Eye (tissue), 1 donor: ENCODE measurements at regions not wholly inside any gene's neighbourhood (a gene's known extent, or its start where the extent isn't known, plus 50 kb on each side); places are given as distances from the start of the nearest gene placed in this dataset.
A peak's percentile ranks its signal among the peaks of the same experiment; 100 is the strongest.

ENCODE experiments used
- DNase-seq: peaks from one replicate; pipeline ENCODE4 v3.0.0-alpha.2; 2015

GRCh38 chr18:27825689-27826088 lies 351.2 kb downstream of the CDH2 start:
- DNase-seq = no peak

GRCh38 chr18:27824841-27825681 lies 351.9 kb downstream of the CDH2 start:
- DNase-seq = peak; percentile 81

- DNase-seq = no peak
These were observed 352.7 kb downstream of the CDH2 start for GRCh38 chr18:27824275-27824674.

GRCh38 chr18:27823053-27823452 lies 353.9 kb downstream of the CDH2 start:
- DNase-seq = no peak

- DNase-seq = no peak
These were observed 368.2 kb downstream of the CDH2 start for GRCh38 chr18:27808683-27809082.

GRCh38 chr18:27803957-27804356 lies 373.0 kb downstream of the CDH2 start:
- no peak for DNase-seq

- DNase-seq = no peak
These were observed 379.4 kb downstream of the CDH2 start for GRCh38 chr18:27797484-27797883.

GRCh38 chr18:27794181-27794926 lies 382.6 kb downstream of the CDH2 start:
- no peak for DNase-seq

GRCh38 chr18:27793013-27793785 lies 383.7 kb downstream of the CDH2 start:
- DNase-seq = no peak

- DNase-seq = no peak
These were observed 387.5 kb downstream of the CDH2 start for GRCh38 chr18:27789406-27789805.

- peak; percentile 15 for DNase-seq
These were observed 389.4 kb downstream of the CDH2 start for GRCh38 chr18:27787547-27787946.

- DNase-seq = peak; percentile 69
These were observed 391.0 kb downstream of the CDH2 start for GRCh38 chr18:27785815-27786471.

GRCh38 chr18:27780061-27780745 lies 396.7 kb downstream of the CDH2 start:
- no peak for DNase-seq

GRCh38 chr18:27778925-27779324 lies 398.0 kb downstream of the CDH2 start:
- no peak for DNase-seq

- no peak for DNase-seq
These were observed 398.5 kb downstream of the CDH2 start for GRCh38 chr18:27778441-27778840.

- no peak for DNase-seq
These were observed 404.8 kb downstream of the CDH2 start for GRCh38 chr18:27772081-27772480.

- no peak for DNase-seq
These were observed 405.4 kb downstream of the CDH2 start for GRCh38 chr18:27771571-27771970.

GRCh38 chr18:27769152-27769551 lies 407.8 kb downstream of the CDH2 start:
- no peak for DNase-seq

GRCh38 chr18:27763936-27764335 lies 413.0 kb downstream of the CDH2 start:
- DNase-seq = no peak

- no peak for DNase-seq
These were observed 413.6 kb downstream of the CDH2 start for GRCh38 chr18:27763341-27763740.

- DNase-seq = no peak
These were observed 414.9 kb downstream of the CDH2 start for GRCh38 chr18:27762054-27762453.

GRCh38 chr18:27752944-27753343 lies 424.0 kb downstream of the CDH2 start:
- no peak for DNase-seq
